GM12865 (cell line): ENCODE measurements at regions not wholly inside any gene's neighbourhood (a gene's known extent, or its start where the extent isn't known, plus 50 kb on each side); places are given as distances from the start of the nearest gene placed in this dataset.

Experiments used
- DNase-seq: peaks from one replicate; pipeline ENCODE4 v3.0.0; 2010; ENCODE audit warnings: low read depth
- H3K4me3 ChIP-seq: 2 replicates; pipeline ENCODE4 v1.5.1; 2011; ENCODE audit warnings: mild to moderate bottlenecking, low read depth, low read length, control low read depth
- CTCF ChIP-seq: IDR thresholded peaks from 2 replicates; pipeline ENCODE4 v1.5.1; 2011; ENCODE audit warnings: low read length, control low read depth, low read depth, inconsistent platforms; ENCODE audit not compliant: insufficient read depth; ENCODE audit errors: missing control alignments

GRCh38 chr2:81260320-81260719 lies 955.8 kb upstream of the LRRTM1 start:
- no peak for DNase-seq
- no peak for TF ChIP-seq CTCF
- no peak overlapping the region for H3K4me3 ChIP-seq

- TF ChIP-seq CTCF = no peak
- H3K4me3 ChIP-seq = no peak overlapping the region
- no peak for DNase-seq
These were observed 945.7 kb upstream of the LRRTM1 start for GRCh38 chr2:81250270-81250669.

GRCh38 chr2:81249152-81249551 lies 944.6 kb upstream of the LRRTM1 start:
- no peak for DNase-seq
- no peak overlapping the region for H3K4me3 ChIP-seq
- TF ChIP-seq CTCF = no peak

- no peak overlapping the region for H3K4me3 ChIP-seq
- TF ChIP-seq CTCF = no peak
- no peak for DNase-seq
These were observed 943.1 kb upstream of the LRRTM1 start for GRCh38 chr2:81247648-81248047.

- TF ChIP-seq CTCF = no peak
- H3K4me3 ChIP-seq = no peak overlapping the region
- no peak for DNase-seq
These were observed 937.9 kb upstream of the LRRTM1 start for GRCh38 chr2:81242501-81242900.

GRCh38 chr2:81238462-81238861 lies 933.9 kb upstream of the LRRTM1 start:
- DNase-seq = no peak
- TF ChIP-seq CTCF = no peak
- H3K4me3 ChIP-seq = no peak overlapping the region

GRCh38 chr2:81235601-81236000 lies 931.0 kb upstream of the LRRTM1 start:
- no peak for DNase-seq
- TF ChIP-seq CTCF = no peak
- H3K4me3 ChIP-seq = no peak overlapping the region
